Astrocyte of the cerebellum (primary cell): ENCODE measurements at regions not wholly inside any gene's neighbourhood (a gene's known extent, or its start where the extent isn't known, plus 50 kb on each side); places are given as distances from the start of the nearest gene placed in this dataset.

Experiments
- DNase-seq: peaks from one replicate; pipeline ENCODE4 v3.0.0-alpha.2; 2011; ENCODE audit warnings: low read depth
- H3K4me3 ChIP-seq: 2 replicates; pipeline ENCODE4 v1.5.1; 2011; ENCODE audit warnings: mild to moderate bottlenecking, low read depth, low read length, moderate library complexity
- in situ Hi-C: cut with HindIII; loops from 2 replicates; pipeline ENCODE4 v1.10.0; 2017; ENCODE audit warnings: low sequenced_read_pairs
- TF ChIP-seq, protein P1 (sequence below): IDR thresholded peaks from 2 replicates; pipeline ENCODE4 v1.5.1; 2012; ENCODE audit warnings: low read length, low read depth, moderate library complexity, mild to moderate bottlenecking; ENCODE audit errors: missing control alignments

DNA sequence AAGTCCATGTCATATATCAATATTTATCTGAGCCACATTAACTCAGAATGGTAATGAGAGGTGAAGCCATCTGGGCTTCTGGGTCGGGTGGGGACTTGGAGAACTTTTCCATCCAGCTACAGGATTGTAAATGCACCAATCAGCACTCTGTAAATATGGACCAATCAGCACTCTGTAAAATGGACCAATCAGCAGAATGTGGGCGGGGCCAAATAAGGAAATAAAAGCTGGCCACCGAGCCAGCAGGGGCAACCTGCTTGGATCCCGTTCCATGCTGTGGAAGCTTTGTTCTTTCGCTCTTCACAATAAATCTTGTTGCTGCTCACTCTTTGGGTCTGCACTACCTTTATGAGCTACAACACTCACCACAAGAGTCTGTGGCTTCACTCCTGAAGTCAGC is 253.4 kb downstream of the JRKL start:
- no peak for DNase-seq
- in situ Hi-C loops: no loop called here
- TF ChIP-seq, protein P1, sequence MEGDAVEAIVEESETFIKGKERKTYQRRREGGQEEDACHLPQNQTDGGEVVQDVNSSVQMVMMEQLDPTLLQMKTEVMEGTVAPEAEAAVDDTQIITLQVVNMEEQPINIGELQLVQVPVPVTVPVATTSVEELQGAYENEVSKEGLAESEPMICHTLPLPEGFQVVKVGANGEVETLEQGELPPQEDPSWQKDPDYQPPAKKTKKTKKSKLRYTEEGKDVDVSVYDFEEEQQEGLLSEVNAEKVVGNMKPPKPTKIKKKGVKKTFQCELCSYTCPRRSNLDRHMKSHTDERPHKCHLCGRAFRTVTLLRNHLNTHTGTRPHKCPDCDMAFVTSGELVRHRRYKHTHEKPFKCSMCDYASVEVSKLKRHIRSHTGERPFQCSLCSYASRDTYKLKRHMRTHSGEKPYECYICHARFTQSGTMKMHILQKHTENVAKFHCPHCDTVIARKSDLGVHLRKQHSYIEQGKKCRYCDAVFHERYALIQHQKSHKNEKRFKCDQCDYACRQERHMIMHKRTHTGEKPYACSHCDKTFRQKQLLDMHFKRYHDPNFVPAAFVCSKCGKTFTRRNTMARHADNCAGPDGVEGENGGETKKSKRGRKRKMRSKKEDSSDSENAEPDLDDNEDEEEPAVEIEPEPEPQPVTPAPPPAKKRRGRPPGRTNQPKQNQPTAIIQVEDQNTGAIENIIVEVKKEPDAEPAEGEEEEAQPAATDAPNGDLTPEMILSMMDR: no peak
- no peak overlapping the region for H3K4me3 ChIP-seq

DNA sequence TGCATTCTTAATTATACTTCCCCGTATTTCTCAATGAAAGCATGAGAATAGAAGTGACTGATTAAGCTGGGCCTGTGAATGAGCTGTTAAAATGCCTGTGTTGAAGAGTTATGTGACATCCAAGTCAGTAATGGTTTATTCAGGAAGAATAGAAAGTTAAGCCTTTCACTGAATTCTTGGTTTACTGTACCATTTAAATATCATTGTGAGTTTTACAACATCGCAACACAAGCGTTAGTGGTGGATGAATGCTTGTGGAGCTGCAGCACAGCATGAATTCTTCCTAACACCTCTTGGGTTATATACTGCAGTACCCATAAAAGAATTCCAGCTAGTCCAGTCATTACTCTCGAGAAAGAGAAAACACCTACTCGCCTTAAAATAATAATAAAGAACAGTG is 257.8 kb downstream of the JRKL start:
- in situ Hi-C loops: no loop called here
- no peak for DNase-seq
- no peak overlapping the region for H3K4me3 ChIP-seq
- TF ChIP-seq, protein P1: no peak

DNA sequence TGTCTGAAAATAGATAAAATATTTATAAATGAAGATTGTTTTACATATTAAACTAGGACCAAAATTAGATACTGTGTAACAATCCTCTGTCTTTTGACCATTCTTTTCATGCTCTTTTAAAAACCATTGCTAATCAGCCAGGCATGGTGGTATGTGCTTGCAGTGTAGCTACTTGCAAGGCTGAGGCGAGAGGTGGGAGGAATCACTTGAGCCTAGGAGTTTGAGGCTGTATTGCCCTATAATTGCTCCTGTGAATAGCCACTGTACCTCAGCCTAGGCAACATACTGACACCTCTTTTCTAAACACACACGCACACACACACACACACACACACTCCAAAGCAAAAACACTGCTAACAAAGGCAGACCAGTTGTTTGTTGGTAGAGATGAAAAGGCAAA is 259.2 kb downstream of the JRKL start:
- DNase-seq: no peak
- H3K4me3 ChIP-seq: no peak overlapping the region
- in situ Hi-C loops: no loop called here
- TF ChIP-seq, protein P1: no peak

DNA sequence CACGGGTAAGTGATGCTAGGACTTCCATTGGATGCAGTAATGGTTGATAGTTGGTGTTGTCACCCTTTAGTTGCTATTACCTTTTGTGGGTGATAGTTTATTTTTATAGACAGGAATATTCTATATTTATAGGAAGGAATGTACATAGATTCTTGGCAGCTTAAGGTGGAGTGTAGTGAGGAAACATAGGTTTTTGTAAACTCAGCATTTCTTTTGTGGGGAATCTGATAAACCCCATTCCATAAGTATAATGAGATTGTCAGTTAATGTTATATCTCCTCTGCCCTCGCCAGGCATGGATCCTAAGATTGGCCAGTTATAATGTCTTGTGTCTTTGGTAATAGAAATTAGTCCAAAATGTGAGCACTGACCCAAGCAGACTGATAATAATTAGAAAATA is 262.7 kb downstream of the JRKL start:
- in situ Hi-C loops: no loop called here
- DNase-seq: no peak
- TF ChIP-seq, protein P1: no peak
- no peak overlapping the region for H3K4me3 ChIP-seq

DNA sequence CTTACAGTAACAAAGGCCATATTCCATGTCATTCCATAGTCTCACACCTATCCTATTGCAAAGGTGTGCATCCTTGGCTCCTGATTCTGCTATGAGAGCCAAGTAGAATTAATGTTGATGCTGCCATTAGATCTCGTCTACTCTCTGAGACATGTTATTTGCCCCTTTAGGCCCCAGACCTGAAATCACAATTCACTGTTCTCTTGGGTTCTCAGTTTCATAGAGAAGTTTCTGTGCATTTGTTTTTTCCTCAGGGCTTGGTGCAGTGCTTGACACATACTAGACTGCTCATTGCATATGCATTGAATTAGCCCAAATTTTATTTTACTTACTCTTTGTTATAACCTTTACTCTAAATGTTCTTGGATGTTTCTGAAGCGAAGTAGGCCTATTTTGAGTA is 265.7 kb downstream of the JRKL start:
- DNase-seq: no peak
- H3K4me3 ChIP-seq: no peak overlapping the region
- TF ChIP-seq, protein P1: no peak
- in situ Hi-C loops: no loop called here

DNA sequence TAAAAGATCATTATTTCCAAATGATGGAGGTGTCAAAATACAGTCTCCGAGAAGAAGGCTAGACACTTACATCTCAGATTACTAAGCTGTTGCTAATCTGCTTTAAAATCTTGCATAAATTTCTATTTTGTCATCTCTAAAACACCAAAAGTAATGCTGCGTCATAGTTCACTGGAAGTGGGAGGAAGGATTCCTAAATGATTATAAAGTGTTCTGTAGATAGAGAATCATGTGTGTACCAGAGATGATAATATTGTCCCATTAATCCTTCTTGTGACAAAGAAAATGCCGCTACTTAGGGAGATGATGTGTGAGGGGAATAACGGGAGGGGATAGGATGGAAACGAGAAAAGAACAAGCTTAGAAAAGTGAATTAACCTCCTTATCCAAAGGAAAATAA is 268.6 kb downstream of the JRKL start:
- H3K4me3 ChIP-seq: no peak overlapping the region
- in situ Hi-C loops: no loop called here

DNA sequence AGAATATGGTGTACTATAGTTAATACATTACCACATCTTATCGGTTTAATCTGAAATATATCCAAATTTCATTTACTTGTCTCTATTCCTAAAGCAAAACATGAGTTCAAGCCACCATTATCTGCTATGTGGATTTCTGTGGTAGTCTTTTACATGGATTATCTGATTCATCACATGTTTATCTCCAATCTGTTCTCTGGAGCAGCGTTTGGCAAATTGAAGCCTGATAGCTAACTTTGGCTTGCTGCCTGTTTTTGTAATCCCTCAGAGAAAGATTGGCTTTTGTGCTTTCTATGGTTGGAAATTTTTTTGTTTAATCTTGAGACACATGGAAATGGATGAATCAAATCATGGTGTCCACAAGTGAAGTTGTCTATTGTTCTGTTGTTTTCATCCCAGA is 274.3 kb downstream of the JRKL start:
- TF ChIP-seq, protein P1: no peak
- in situ Hi-C loops: no loop called here
- no peak overlapping the region for H3K4me3 ChIP-seq
- DNase-seq: no peak

More for the DNA sequence above, 268.6 kb downstream of the JRKL start:
- no peak for DNase-seq
- TF ChIP-seq, protein P1: no peak
